BJ (cell line): ENCODE measurements at regions not wholly inside any gene's neighbourhood (a gene's known extent, or its start where the extent isn't known, plus 50 kb on each side); places are given as distances from the start of the nearest gene placed in this dataset.
"Not testable (repeated sequence)": the region's sequence is repeated elsewhere in the genome, so short reads cannot be mapped to it uniquely, and the experiment has no call there.

Source experiments
- CTCF ChIA-PET: fragments of 350-600 bp; formaldehyde crosslinking; extraction: SDS; loops from one replicate; lab custom pipeline; 2021; ENCODE audit warnings: antibody characterized with exemption, inconsistent platforms; lab: Yijun Ruan, JAX
- POLR2A ChIA-PET: fragments of 300-600 bp; sonication (Branson Sonifier 250); formaldehyde crosslinking; extraction: SDS; loops from one replicate; lab custom pipeline; 2021; ENCODE audit warnings: antibody characterized with exemption; lab: Charles Lee
- DNase-seq: peaks from one replicate; pipeline ENCODE4 v3.0.0-alpha.2; 2011; ENCODE audit warnings: low read depth
- H3K27me3 ChIP-seq: 2 replicates; pipeline ENCODE4 v1.6.0; 2011; ENCODE audit warnings: low read length; ENCODE audit not compliant: control insufficient read depth, insufficient read depth
- H3K36me3 ChIP-seq: 2 replicates; pipeline ENCODE4 v1.5.1; 2011; ENCODE audit warnings: low read length; ENCODE audit not compliant: control insufficient read depth, insufficient read depth
- H3K4me3 ChIP-seq: 2 replicates; pipeline ENCODE4 v1.5.1; 2011; ENCODE audit warnings: low read depth, mild to moderate bottlenecking, control low read depth, low read length
- TF ChIP-seq, protein P1 (sequence below): IDR thresholded peaks from 2 replicates; pipeline ENCODE4 v1.5.1; 2011; ENCODE audit warnings: low read depth, mild to moderate bottlenecking, control low read depth, inconsistent platforms, low read length, moderate library complexity; ENCODE audit not compliant: insufficient read depth

DNA sequence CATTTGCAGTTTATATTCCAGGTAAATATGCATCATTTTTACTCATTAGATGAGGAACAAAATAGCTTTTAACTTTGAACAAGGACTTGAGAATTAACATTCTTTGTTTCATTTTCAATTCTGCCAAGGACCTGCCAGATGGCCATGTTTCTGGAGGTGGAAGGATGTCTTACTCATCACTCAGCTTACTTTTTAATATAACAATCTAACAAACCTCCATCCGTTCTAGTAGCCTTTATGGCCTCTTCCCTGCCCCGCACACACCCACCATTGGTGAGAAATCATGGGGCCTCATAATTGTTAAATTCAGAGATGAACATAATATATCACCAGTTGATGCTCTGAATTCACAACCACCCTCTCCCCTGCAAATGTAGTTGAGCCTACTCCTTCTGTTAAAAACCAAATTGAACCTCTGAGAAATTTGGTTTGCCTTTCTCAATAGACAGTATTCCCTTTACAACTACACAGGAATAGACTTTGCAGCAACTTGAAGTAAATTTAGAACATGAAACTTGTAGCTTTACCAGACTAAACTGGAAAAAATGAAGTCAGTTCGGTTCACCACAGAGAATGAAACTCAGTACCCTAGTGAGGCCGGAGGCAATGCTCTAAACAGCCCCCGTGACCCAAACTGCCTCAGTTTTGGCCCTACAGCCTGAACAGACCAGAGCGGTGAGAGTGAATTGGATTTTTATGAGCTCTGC lies 50.1 kb upstream of the ACSL4 start:
- Histone ChIP-seq H3K36me3 (no peaks in the 10 kb centered on the region), H3K4me3 (no peak overlapping the region), H3K27me3 (no peaks in the 10 kb centered on the region)
- TF ChIP-seq, protein P1, sequence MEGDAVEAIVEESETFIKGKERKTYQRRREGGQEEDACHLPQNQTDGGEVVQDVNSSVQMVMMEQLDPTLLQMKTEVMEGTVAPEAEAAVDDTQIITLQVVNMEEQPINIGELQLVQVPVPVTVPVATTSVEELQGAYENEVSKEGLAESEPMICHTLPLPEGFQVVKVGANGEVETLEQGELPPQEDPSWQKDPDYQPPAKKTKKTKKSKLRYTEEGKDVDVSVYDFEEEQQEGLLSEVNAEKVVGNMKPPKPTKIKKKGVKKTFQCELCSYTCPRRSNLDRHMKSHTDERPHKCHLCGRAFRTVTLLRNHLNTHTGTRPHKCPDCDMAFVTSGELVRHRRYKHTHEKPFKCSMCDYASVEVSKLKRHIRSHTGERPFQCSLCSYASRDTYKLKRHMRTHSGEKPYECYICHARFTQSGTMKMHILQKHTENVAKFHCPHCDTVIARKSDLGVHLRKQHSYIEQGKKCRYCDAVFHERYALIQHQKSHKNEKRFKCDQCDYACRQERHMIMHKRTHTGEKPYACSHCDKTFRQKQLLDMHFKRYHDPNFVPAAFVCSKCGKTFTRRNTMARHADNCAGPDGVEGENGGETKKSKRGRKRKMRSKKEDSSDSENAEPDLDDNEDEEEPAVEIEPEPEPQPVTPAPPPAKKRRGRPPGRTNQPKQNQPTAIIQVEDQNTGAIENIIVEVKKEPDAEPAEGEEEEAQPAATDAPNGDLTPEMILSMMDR = no peak
- ChIA-PET CTCF (interaction anchor here (1.3 kb wide), 1 partner anchor 21 kb away, joined by 3 read pairs; no protein-coding TSS in a partner anchor), POLR2A (no interaction called here)
- DNase-seq = no peak

DNA sequence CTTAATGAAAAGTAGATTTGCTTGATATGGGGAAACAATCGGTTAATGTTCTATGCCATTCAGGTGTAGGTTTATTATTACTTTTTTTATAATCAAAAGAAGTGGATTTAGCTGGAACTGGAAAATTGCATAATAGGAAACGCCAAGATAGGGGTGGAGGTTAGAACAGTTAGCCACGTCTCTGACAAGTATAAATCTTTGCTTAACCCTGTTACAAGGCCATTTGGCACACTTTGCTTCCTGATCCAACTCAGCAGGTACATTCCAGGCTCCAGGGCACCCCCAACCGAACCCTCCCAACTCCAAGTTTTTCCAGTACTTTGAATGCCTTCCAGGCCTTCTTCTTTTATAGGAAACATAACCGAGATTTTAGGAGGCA lies 50.6 kb upstream of the ACSL4 start:
- TF ChIP-seq, protein P1 = no peak
- ChIA-PET POLR2A (no interaction called here), CTCF (interaction anchor here (1.3 kb wide), 1 partner anchor 21 kb away, joined by 3 read pairs; no protein-coding TSS in a partner anchor)
- Histone ChIP-seq H3K36me3 (no peaks in the 10 kb centered on the region), H3K27me3 (no peaks in the 10 kb centered on the region), H3K4me3 (no peak overlapping the region)
- DNase-seq = no peak

DNA sequence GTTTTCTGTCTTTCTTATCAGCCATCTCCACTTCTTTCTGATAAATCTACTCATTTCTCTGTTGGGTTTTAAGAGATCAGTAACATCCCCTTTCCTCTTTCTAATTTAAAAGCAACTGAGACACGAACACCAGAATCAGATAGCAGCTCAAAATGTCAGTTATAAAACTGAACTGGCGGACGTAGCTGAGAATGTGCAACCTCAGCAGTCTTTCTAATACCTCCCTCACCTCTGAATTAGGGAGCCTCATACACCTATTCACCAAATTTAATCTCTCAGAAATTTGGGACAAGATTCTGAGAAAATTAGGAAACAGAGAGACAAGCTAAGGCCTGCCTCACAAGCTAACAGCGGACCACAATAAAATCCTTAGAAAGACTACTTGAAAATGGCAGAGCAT lies 52.0 kb upstream of the ACSL4 start:
- TF ChIP-seq, protein P1 = no peak
- POLR2A ChIA-PET = no interaction called here

DNA sequence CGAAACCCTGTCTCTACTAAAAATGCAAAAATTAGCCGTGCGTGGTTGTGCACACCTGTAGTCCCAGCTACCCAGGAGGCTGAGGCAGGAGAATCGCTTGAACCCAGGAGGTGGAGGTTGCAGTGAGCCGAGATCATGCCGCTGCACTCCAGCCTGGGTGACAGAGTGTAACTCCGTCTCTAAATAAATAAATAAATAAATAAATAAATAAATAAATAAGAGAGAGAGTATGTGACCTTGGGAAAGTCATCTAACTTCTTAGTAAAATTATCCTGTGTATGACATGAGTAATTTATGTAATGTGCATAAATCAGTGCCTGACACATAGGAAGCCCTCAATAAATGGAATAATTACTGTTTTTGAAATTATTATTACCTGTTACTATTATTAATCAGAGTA lies 57.5 kb upstream of the ACSL4 start:
- CTCF ChIA-PET = interaction anchor here (0.6 kb wide), 1 partner anchor 100 kb away, joined by 3 read pairs; no protein-coding TSS in a partner anchor
- H3K36me3 ChIP-seq, POLR2A ChIA-PET, DNase-seq, H3K27me3 ChIP-seq, H3K4me3 ChIP-seq: not testable (repeated sequence)

More for the DNA sequence above, 52.0 kb upstream of the ACSL4 start:
- CTCF ChIA-PET = interaction anchor here (1.2 kb wide), 1 partner anchor 73 kb away, joined by 3 read pairs; no protein-coding TSS in a partner anchor
- no peaks in the 10 kb centered on the region for H3K36me3 ChIP-seq
- H3K27me3 ChIP-seq = no peaks in the 10 kb centered on the region
- H3K4me3 ChIP-seq = no peak overlapping the region
- DNase-seq = no peak

DNA sequence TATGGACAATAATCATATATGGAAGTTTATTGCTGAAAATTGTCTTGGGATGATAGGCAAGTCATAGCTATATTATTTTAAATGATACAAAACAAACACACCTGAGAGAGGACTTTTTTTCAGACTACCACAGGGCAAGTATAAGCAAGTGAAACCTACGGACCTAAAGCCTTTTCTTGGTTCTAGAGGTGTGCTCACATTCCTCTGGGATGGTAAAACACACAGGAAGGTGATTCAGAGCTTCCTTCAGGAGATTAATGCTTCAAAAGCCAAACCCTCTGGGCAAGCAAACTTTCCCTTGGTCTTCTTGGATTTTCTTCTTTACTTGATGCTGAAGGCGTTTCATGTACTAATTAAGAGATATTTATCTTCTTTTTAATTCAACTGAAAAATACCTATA lies 60.1 kb upstream of the ACSL4 start:
- ChIA-PET CTCF (no interaction called here), POLR2A (no interaction called here)
- Histone ChIP-seq H3K4me3 (no peak overlapping the region), H3K36me3 (no peaks in the 10 kb centered on the region), H3K27me3 (no peaks in the 10 kb centered on the region)
- no peak for DNase-seq
- TF ChIP-seq, protein P1 = no peak
